A549 (cell line): ENCODE measurements at regions not wholly inside any gene's neighbourhood (a gene's known extent, or its start where the extent isn't known, plus 50 kb on each side); places are given as distances from the start of the nearest gene placed in this dataset.

Source experiments
- CTCF ChIP-seq: fragments of >200 bp; sonication (Bioruptor Twin); formaldehyde crosslinking; IDR thresholded peaks from 3 replicates; pipeline ENCODE4 v1.5.1; 2016
- ELK1 ChIP-seq: fragments of 150-350 bp; IDR thresholded peaks from 2 replicates; pipeline ENCODE4 v1.6.1; 2014; ENCODE audit warnings: low read depth, mild to moderate bottlenecking, low read length
- KDM5A ChIP-seq: fragments of 200-600 bp; sonication (generic); IDR thresholded peaks from 2 replicates; pipeline ENCODE4 v1.6.1; 2016; ENCODE audit warnings: antibody characterized with exemption, mild to moderate bottlenecking

GRCh38 chr4:137748616-137749015 is 216.3 kb upstream of the PCDH18 start:
- TF ChIP-seq ELK1 (no peak), CTCF (no peak), KDM5A (no peak)
